ENCODE measurements at regions not wholly inside any gene's neighbourhood (a gene's known extent, or its start where the extent isn't known, plus 50 kb on each side); places are given as distances from the start of the nearest gene placed in this dataset.

DNA sequence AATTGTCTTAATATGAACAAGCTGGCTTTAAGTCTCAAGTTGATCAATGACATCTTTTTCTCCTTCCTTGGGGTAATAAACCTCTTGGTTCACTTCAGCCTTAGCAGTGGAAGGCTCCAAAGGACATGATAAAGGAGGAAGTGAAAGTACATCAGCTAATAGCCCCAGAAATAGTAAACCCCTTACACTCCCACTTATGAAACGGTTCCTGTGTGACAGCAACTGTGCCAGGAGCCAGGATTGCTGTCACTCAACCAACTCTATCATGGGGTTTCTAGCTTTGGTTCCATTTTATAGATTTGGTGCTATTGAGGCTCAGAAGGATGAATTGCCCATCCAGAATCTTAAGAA, 216.7 kb downstream of the ABHD5 start:
- no peak for TF ChIP-seq POLR2A (IDR thresholded peaks at IDR 0.05)
- TF ChIP-seq, protein P1, sequence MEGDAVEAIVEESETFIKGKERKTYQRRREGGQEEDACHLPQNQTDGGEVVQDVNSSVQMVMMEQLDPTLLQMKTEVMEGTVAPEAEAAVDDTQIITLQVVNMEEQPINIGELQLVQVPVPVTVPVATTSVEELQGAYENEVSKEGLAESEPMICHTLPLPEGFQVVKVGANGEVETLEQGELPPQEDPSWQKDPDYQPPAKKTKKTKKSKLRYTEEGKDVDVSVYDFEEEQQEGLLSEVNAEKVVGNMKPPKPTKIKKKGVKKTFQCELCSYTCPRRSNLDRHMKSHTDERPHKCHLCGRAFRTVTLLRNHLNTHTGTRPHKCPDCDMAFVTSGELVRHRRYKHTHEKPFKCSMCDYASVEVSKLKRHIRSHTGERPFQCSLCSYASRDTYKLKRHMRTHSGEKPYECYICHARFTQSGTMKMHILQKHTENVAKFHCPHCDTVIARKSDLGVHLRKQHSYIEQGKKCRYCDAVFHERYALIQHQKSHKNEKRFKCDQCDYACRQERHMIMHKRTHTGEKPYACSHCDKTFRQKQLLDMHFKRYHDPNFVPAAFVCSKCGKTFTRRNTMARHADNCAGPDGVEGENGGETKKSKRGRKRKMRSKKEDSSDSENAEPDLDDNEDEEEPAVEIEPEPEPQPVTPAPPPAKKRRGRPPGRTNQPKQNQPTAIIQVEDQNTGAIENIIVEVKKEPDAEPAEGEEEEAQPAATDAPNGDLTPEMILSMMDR (IDR thresholded peaks at IDR 0.05), result no peak

Measured in vagina (tissue), 2 donors.